ENCODE measurements at regions not wholly inside any gene's neighbourhood (a gene's known extent, or its start where the extent isn't known, plus 50 kb on each side); places are given as distances from the start of the nearest gene placed in this dataset.

DNA sequence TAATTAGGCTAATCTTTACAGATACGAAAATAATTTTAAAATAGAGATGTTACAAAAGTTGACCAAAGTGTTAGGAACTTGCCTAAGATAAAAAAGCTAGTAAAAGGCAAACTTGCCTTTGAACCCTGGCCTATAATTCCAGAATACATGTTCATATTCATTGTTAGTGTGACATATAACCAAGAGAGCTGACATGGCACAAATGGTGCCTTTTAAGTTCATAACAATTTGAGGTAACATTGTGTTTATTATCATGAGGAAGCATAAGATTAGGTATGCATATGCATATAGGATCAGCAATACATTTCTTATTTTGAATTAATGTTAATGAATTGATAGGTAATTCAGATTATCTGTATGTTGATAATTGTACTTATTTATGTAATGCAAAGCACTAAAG, 1537.9 kb upstream of the PRR20A start:
- Histone ChIP-seq H3K4me1 (ENCODE audit: insufficient read depth) (no peaks in the 10 kb centered on the region), H4K20me1 (ENCODE audit: insufficient read depth, poor library complexity, severe bottlenecking) (no peaks in the 10 kb centered on the region), H2AFZ (no peak overlapping the region), H3K27me3 (no peaks in the 10 kb centered on the region), H3K9me3 (ENCODE audit: low read depth) (no peaks in the 10 kb centered on the region), H3K4me2 (no peak overlapping the region), H3K27ac (no peak overlapping the region), H3K36me3 (replicated peaks; ENCODE audit: insufficient read depth, low read depth) (no peaks in the 10 kb centered on the region), H3K4me3 (no peak overlapping the region), H3K9me2 (replicated peaks; ENCODE audit: insufficient read depth) (no peaks in the 10 kb centered on the region), H3K79me2 (no peaks in the 10 kb centered on the region)
- 84% methylated on average over 1 of the region's 1 CpG for WGBS (ENCODE audit: low lambda C conversion rate, missing lambda C conversion rate)
- DNase-seq (ENCODE audit: low spot score): no peak
- no peak for TF ChIP-seq EZH2phosphoT487 (IDR thresholded peaks at IDR 0.05; ENCODE audit: low read depth, severe bottlenecking, unreplicated experiment)
- TF ChIP-seq, protein P1, sequence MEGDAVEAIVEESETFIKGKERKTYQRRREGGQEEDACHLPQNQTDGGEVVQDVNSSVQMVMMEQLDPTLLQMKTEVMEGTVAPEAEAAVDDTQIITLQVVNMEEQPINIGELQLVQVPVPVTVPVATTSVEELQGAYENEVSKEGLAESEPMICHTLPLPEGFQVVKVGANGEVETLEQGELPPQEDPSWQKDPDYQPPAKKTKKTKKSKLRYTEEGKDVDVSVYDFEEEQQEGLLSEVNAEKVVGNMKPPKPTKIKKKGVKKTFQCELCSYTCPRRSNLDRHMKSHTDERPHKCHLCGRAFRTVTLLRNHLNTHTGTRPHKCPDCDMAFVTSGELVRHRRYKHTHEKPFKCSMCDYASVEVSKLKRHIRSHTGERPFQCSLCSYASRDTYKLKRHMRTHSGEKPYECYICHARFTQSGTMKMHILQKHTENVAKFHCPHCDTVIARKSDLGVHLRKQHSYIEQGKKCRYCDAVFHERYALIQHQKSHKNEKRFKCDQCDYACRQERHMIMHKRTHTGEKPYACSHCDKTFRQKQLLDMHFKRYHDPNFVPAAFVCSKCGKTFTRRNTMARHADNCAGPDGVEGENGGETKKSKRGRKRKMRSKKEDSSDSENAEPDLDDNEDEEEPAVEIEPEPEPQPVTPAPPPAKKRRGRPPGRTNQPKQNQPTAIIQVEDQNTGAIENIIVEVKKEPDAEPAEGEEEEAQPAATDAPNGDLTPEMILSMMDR (IDR thresholded peaks at IDR 0.05; ENCODE audit: poor library complexity): no peak
- TF ChIP-seq EZH2 (IDR thresholded peaks at IDR 0.05; ENCODE audit: borderline replicate concordance): no peak

DNA sequence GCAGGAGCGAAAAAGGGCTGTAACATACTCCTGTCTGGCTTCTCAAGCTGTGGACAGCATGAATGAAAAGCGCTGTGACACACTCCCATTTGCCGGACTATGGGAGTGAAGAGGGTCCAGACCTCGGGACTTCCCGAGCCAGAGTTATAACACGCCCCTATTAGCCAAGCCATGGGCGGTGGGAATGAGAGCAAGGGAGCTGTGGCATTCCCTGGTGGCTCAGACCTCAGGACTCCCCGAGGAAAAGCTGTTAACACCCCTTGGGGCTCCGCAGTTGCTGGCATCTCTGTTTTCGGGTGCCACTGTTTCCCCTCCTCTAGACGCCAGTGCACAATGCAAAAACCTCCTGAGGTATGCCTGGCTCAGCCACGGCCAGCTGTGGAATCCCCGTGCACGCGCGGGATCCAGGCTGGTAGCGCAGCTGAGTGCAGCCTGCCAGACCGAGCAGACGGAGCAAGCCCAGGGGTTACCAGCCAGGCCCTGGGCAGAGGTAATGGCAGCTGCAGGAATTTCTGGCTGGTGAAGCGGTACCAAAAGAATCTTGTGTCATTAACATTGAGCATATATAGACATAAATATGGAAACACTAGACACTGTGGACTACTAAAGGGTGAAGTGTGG, 1534.6 kb upstream of the PRR20A start:
- no peak overlapping the region for H3K4me2 ChIP-seq
- H3K9me2 ChIP-seq (replicated peaks; ENCODE audit: insufficient read depth): no peaks in the 10 kb centered on the region
- H2AFZ ChIP-seq: no peak overlapping the region
- TF ChIP-seq EZH2phosphoT487 (IDR thresholded peaks at IDR 0.05; ENCODE audit: low read depth, severe bottlenecking, unreplicated experiment) (no peak), EZH2 (IDR thresholded peaks at IDR 0.05; ENCODE audit: borderline replicate concordance) (no peak)
- TF ChIP-seq, protein P1 (IDR thresholded peaks at IDR 0.05; ENCODE audit: poor library complexity): no peak
- no peaks in the 10 kb centered on the region for H3K36me3 ChIP-seq (replicated peaks; ENCODE audit: insufficient read depth, low read depth)
- no peaks in the 10 kb centered on the region for H4K20me1 ChIP-seq (ENCODE audit: insufficient read depth, poor library complexity, severe bottlenecking)
- H3K4me1 ChIP-seq (ENCODE audit: insufficient read depth): no peaks in the 10 kb centered on the region
- H3K9me3 ChIP-seq (ENCODE audit: low read depth): no peaks in the 10 kb centered on the region
- no peak overlapping the region for H3K27ac ChIP-seq
- DNase-seq (ENCODE audit: low spot score): no peak
- no peaks in the 10 kb centered on the region for H3K79me2 ChIP-seq
- WGBS (ENCODE audit: low lambda C conversion rate, missing lambda C conversion rate): 93% methylated on average over 20 of the region's 20 CpGs
- no peaks in the 10 kb centered on the region for H3K27me3 ChIP-seq
- no peak overlapping the region for H3K4me3 ChIP-seq

DNA sequence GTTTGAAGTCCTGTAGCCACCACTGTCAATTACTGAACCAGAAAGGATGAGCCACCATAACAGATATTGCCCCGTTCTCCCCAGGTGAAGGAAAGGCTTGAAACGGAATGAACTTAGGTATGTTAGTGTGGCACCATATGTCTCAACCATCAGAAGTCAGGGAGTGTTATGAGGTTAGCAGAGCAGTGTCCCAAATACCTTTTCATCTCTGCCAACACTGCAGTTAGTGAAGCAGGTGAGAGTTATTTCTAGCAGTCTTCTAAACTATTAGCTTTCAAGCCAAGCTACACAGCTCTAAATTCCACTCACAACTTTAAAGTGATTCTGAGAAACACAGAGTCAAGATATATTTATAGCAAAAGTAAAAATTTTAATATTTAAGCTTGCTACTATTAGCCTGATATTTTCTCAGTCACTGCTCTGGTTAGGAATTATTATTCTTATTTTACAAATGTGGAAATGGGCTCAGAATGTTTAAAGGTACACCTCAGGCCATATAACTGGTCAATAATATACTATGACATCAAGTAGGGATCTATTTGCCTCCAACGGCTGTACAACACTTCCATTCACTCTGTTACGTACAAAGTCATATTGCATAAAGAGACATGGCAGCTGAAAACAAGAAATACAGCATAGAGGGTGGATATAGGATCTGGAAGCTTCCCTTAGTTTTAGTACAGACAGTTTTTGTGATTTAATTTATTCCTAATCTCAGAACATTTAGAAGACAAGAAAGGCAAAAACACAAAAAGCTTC, 1527.1 kb upstream of the PRR20A start:
- no peak overlapping the region for H3K27ac ChIP-seq
- H3K4me1 ChIP-seq (ENCODE audit: insufficient read depth): no peaks in the 10 kb centered on the region
- H4K20me1 ChIP-seq (ENCODE audit: insufficient read depth, poor library complexity, severe bottlenecking): no peaks in the 10 kb centered on the region
- H2AFZ ChIP-seq: no peak overlapping the region
- no peak for TF ChIP-seq EZH2 (IDR thresholded peaks at IDR 0.05; ENCODE audit: borderline replicate concordance)
- H3K4me3 ChIP-seq: no peak overlapping the region
- WGBS (ENCODE audit: low lambda C conversion rate, missing lambda C conversion rate): 92% methylated on average over 4 of the region's 4 CpGs
- H3K27me3 ChIP-seq: no peaks in the 10 kb centered on the region
- H3K9me2 ChIP-seq (replicated peaks; ENCODE audit: insufficient read depth): no peaks in the 10 kb centered on the region
- H3K36me3 ChIP-seq (replicated peaks; ENCODE audit: insufficient read depth, low read depth): no peaks in the 10 kb centered on the region
- H3K79me2 ChIP-seq: no peaks in the 10 kb centered on the region
- DNase-seq (ENCODE audit: low spot score): no peak
- H3K9me3 ChIP-seq (ENCODE audit: low read depth): no peaks in the 10 kb centered on the region
- no peak overlapping the region for H3K4me2 ChIP-seq

DNA sequence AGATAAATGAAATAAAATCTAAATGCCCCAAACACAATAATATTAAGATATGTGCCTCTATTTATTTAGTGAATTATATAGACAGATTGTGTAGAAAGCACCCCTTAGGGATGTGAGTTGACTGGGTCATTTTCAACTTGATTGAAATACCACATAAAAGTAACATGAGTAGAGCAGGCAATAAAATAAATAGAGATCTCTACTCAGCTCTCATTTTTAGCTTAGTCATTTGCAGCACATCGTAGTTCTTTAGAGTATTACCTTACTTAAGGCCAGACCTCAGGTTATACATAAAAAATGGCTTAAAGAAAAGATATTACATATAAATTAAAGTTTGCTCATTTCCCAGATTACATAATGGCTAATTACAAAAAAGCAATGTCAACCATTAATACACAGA, 1525.6 kb upstream of the PRR20A start:
- Histone ChIP-seq H3K4me2 (no peak overlapping the region), H3K9me2 (replicated peaks; ENCODE audit: insufficient read depth) (no peaks in the 10 kb centered on the region), H2AFZ (no peak overlapping the region), H3K4me3 (no peak overlapping the region), H3K27me3 (no peaks in the 10 kb centered on the region), H3K4me1 (ENCODE audit: insufficient read depth) (no peaks in the 10 kb centered on the region), H3K27ac (no peak overlapping the region), H4K20me1 (ENCODE audit: insufficient read depth, poor library complexity, severe bottlenecking) (no peaks in the 10 kb centered on the region), H3K79me2 (no peaks in the 10 kb centered on the region), H3K9me3 (ENCODE audit: low read depth) (no peaks in the 10 kb centered on the region), H3K36me3 (replicated peaks; ENCODE audit: insufficient read depth, low read depth) (no peaks in the 10 kb centered on the region)
- TF ChIP-seq EZH2phosphoT487 (IDR thresholded peaks at IDR 0.05; ENCODE audit: low read depth, severe bottlenecking, unreplicated experiment) (no peak), EZH2 (IDR thresholded peaks at IDR 0.05; ENCODE audit: borderline replicate concordance) (no peak)
- TF ChIP-seq, protein P1 (IDR thresholded peaks at IDR 0.05; ENCODE audit: poor library complexity): no peak
- DNase-seq (ENCODE audit: low spot score): no peak
- 58% methylated on average over 1 of the region's 1 CpG for WGBS (ENCODE audit: low lambda C conversion rate, missing lambda C conversion rate)

All from hepatocyte (in vitro differentiated cells).